H1 (cell line): ENCODE measurements at regions not wholly inside any gene's neighbourhood (a gene's known extent, or its start where the extent isn't known, plus 50 kb on each side); places are given as distances from the start of the nearest gene placed in this dataset.

Experiments
- CTCF ChIA-PET: fragments of 300-600 bp; sonication (Branson Sonifier 250); formaldehyde crosslinking; loops from one replicate; lab custom pipeline; 2021; ENCODE audit not compliant: partially characterized antibody; lab: Charles Lee
- POLR2A ChIA-PET: fragments of 300-600 bp; sonication (Branson Sonifier 250); formaldehyde crosslinking; loops from one replicate; lab custom pipeline; 2021; ENCODE audit warnings: inconsistent platforms; ENCODE audit not compliant: partially characterized antibody; lab: Charles Lee
- DNase-seq, 2 experiments: peaks; one replicate each; pipeline versions ENCODE4 v3.0.0 to v3.0.0-alpha.2; 2010 to 2022; ENCODE audit warnings: low spot score in 2 of 2, low read depth in 1 of 2, mixed read lengths in 1 of 2
- FAIRE-seq: peaks from 2 replicates; lab custom pipeline; 2011; peaks lifted over from hg19 to GRCh38; lab: Jason Lieb, UNC
- H2AFZ ChIP-seq: 2 replicates; pipeline ENCODE4 v1.8.1; 2012; ENCODE audit warnings: low read length, inconsistent platforms
- H2AK5ac ChIP-seq: 2 replicates; pipeline ENCODE4 v1.6.1; 2013; ENCODE audit warnings: low read depth, low read length
- H2BK120ac ChIP-seq: replicated peaks from 2 replicates; pipeline ENCODE3; 2013; ENCODE audit warnings: low read depth, low read length, inconsistent platforms
- H2BK12ac ChIP-seq: 2 replicates; pipeline ENCODE4 v1.6.1; 2013; ENCODE audit warnings: low read depth, low read length
- H2BK15ac ChIP-seq: 2 replicates; pipeline ENCODE4 v1.6.1; 2013; ENCODE audit warnings: low read length
- H2BK20ac ChIP-seq: 2 replicates; pipeline ENCODE4 v1.6.1; 2013; ENCODE audit warnings: low read length
- H2BK5ac ChIP-seq: 2 replicates; pipeline ENCODE4 v1.6.1; 2013; ENCODE audit warnings: low read depth, low read length
- H3K14ac ChIP-seq: 2 replicates; pipeline ENCODE4 v1.6.1; 2013; ENCODE audit warnings: inconsistent platforms; ENCODE audit not compliant: insufficient read length
- H3K18ac ChIP-seq: 2 replicates; pipeline ENCODE4 v1.6.1; 2013; ENCODE audit warnings: low read length; ENCODE audit errors: extremely low read depth
- H3K23ac ChIP-seq: 2 replicates; pipeline ENCODE4 v1.6.1; 2013; ENCODE audit warnings: inconsistent platforms; ENCODE audit not compliant: insufficient read length
- H3K23me2 ChIP-seq: 2 replicates; pipeline ENCODE4 v1.6.1; 2013; ENCODE audit warnings: low read depth, low read length
- H3K27ac ChIP-seq: 2 replicates; pipeline ENCODE4 v1.6.1; 2011; ENCODE audit warnings: low read depth, low read length, inconsistent platforms
- H3K27me3 ChIP-seq, 4 experiments: replicated peaks in 1 of 4; 1 replicate in 1 of 4; 2 replicates in 3 of 4; pipeline versions ENCODE4 v1.6.1 to v1.8.1; 2011 to 2013; ENCODE audit warnings: low read length in 3 of 4, mild to moderate bottlenecking in 3 of 4, inconsistent platforms in 2 of 4, mixed read lengths in 2 of 4, moderate library complexity in 1 of 4; ENCODE audit not compliant: control insufficient read depth in 3 of 4, insufficient read depth in 3 of 4; ENCODE audit errors: extremely low read depth in 1 of 4
- H3K36me3 ChIP-seq, 4 experiments: 2 replicates each; pipeline versions ENCODE4 v1.6.1 to v1.8.1; 2011 to 2013; ENCODE audit warnings: mild to moderate bottlenecking in 4 of 4, low read length in 3 of 4, moderate library complexity in 2 of 4, control low read depth in 1 of 4, inconsistent platforms in 1 of 4; ENCODE audit not compliant: insufficient read depth in 4 of 4, control insufficient read depth in 2 of 4
- H3K4ac ChIP-seq: replicated peaks from 2 replicates; pipeline ENCODE3; 2013; ENCODE audit warnings: low read length, low read depth, mixed read lengths, inconsistent platforms; ENCODE audit not compliant: insufficient read length
- H3K4me1 ChIP-seq, 4 experiments: replicated peaks in 1 of 4; 1 replicate in 1 of 4; 2 replicates in 3 of 4; pipeline versions ENCODE4 v1.6.1 to v1.8.1; 2011 to 2013; ENCODE audit warnings: low read length in 3 of 4, inconsistent platforms in 2 of 4, mixed read lengths in 1 of 4; ENCODE audit not compliant: insufficient read depth in 4 of 4, control insufficient read depth in 3 of 4
- H3K4me2 ChIP-seq, 2 experiments: 2 replicates each; pipeline versions ENCODE4 v1.6.1 to v1.8.1; 2011 to 2013; ENCODE audit warnings: low read depth in 2 of 2, low read length in 2 of 2, control low read depth in 1 of 2, inconsistent platforms in 1 of 2, mild to moderate bottlenecking in 1 of 2; ENCODE audit not compliant: insufficient read depth in 1 of 2
- H3K4me3 ChIP-seq, 4 experiments: fragments of 200-600, 300-600 bp in 1 of 4; sonication (generic), shearing (Covaris generic), sonication (Bioruptor Twin) in 1 of 4; 2 replicates each; pipeline versions ENCODE4 v1.5.1 to v1.8.1; 2011 to 2016; ENCODE audit warnings: low read length in 4 of 4, low read depth in 3 of 4, control low read depth in 2 of 4, inconsistent platforms in 2 of 4, mild to moderate bottlenecking in 2 of 4, mixed read lengths in 1 of 4, moderate library complexity in 1 of 4; ENCODE audit not compliant: insufficient read depth in 2 of 4; ENCODE audit errors: extremely low read depth in 1 of 4
- H3K56ac ChIP-seq: replicated peaks from 2 replicates; pipeline ENCODE3; 2013; ENCODE audit warnings: low read depth, mild to moderate bottlenecking, mixed read lengths, low read length, inconsistent platforms; ENCODE audit not compliant: insufficient read length
- H3K79me1 ChIP-seq: 2 replicates; pipeline ENCODE4 v1.6.1; 2013; ENCODE audit warnings: low read depth, low read length, control low read depth
- H3K79me2 ChIP-seq, 2 experiments: 2 replicates each; pipeline versions ENCODE4 v1.6.1 to v1.8.1; 2012 to 2013; ENCODE audit warnings: low read length in 2 of 2, mild to moderate bottlenecking in 2 of 2, inconsistent platforms in 1 of 2; ENCODE audit not compliant: insufficient read depth in 2 of 2, control insufficient read depth in 1 of 2
- H3K9ac ChIP-seq, 4 experiments: replicated peaks in 1 of 4; 1 replicate in 1 of 4; 2 replicates in 3 of 4; pipeline versions ENCODE4 v1.6.1 to v1.8.1; 2011 to 2013; ENCODE audit warnings: low read depth in 3 of 4, low read length in 3 of 4, control low read depth in 2 of 4, mild to moderate bottlenecking in 2 of 4, moderate library complexity in 2 of 4, inconsistent platforms in 1 of 4; ENCODE audit errors: extremely low read depth in 1 of 4
- H3K9me3 ChIP-seq, 2 experiments: 2 replicates each; pipeline versions ENCODE4 v1.6.1 to v1.8.1; 2012 to 2013; ENCODE audit warnings: mild to moderate bottlenecking in 2 of 2, moderate library complexity in 2 of 2, control low read depth in 1 of 2, inconsistent platforms in 1 of 2, low read depth in 1 of 2, low read length in 1 of 2, mixed read lengths in 1 of 2; ENCODE audit not compliant: insufficient read depth in 2 of 2
- H4K20me1 ChIP-seq, 2 experiments: replicated peaks in 1 of 2; 2 replicates each; pipeline versions ENCODE3 to v1.8.1; 2011 to 2013; ENCODE audit warnings: inconsistent platforms in 2 of 2, low read length in 2 of 2, mild to moderate bottlenecking in 1 of 2; ENCODE audit not compliant: insufficient read depth in 2 of 2, control insufficient read depth in 1 of 2
- H4K5ac ChIP-seq: 2 replicates; pipeline ENCODE4 v1.6.1; 2013; ENCODE audit warnings: low read length, low read depth, mixed read lengths, inconsistent platforms; ENCODE audit not compliant: insufficient read length
- H4K8ac ChIP-seq: 2 replicates; pipeline ENCODE4 v1.8.0; 2013; ENCODE audit warnings: mild to moderate bottlenecking, moderate library complexity, low read length, inconsistent platforms; ENCODE audit not compliant: insufficient read depth; ENCODE audit errors: extremely low read depth
- H4K91ac ChIP-seq: replicated peaks from 2 replicates; pipeline ENCODE3; 2013; ENCODE audit warnings: low read length, mixed read lengths, inconsistent platforms; ENCODE audit not compliant: insufficient read length
- ATF3 ChIP-seq: IDR thresholded peaks from 2 replicates; pipeline ENCODE4 v1.6.1; 2011; ENCODE audit warnings: low read depth, mild to moderate bottlenecking, low read length; ENCODE audit not compliant: insufficient read depth
- BACH1 ChIP-seq: IDR thresholded peaks from 2 replicates; pipeline ENCODE4 v1.6.1; 2012; ENCODE audit warnings: low read length, improper control_type of control experiment
- BCL11A ChIP-seq, 2 experiments: IDR thresholded peaks; one replicate each; pipeline ENCODE4 v1.6.1; 2011; ENCODE audit warnings: low read depth in 2 of 2, low read length in 2 of 2, mild to moderate bottlenecking in 2 of 2
- E2F6 ChIP-seq: IDR thresholded peaks from 2 replicates; pipeline ENCODE4 v1.6.1; 2012; ENCODE audit warnings: inconsistent platforms
- EGR1 ChIP-seq: IDR thresholded peaks from 2 replicates; pipeline ENCODE4 v1.6.1; 2011; ENCODE audit warnings: low read depth, low read length, borderline replicate concordance
- EZH2 ChIP-seq: fragments of 200-600 bp; sonication (generic); IDR thresholded peaks from 2 replicates; pipeline ENCODE4 v1.7.1; 2012; ENCODE audit warnings: low read depth, mild to moderate bottlenecking, moderate library complexity, low read length, inconsistent platforms; ENCODE audit not compliant: severe bottlenecking
- HDAC2 ChIP-seq, 2 experiments: fragments of 300-600 bp in 1 of 2; sonication (generic) in 1 of 2; IDR thresholded peaks; 2 replicates each; pipeline ENCODE4 v1.6.1; 2011 to 2012; ENCODE audit warnings: low read depth in 2 of 2, low read length in 2 of 2, mild to moderate bottlenecking in 2 of 2, moderate library complexity in 2 of 2, borderline replicate concordance in 1 of 2, inconsistent platforms in 1 of 2
- POLR2AphosphoS5 ChIP-seq: IDR thresholded peaks from 2 replicates; pipeline ENCODE4 v1.6.1; 2011; ENCODE audit warnings: low read depth, low read length
- RXRA ChIP-seq: IDR thresholded peaks from 2 replicates; pipeline ENCODE4 v1.6.1; 2011; ENCODE audit warnings: low read depth, mild to moderate bottlenecking, low read length, moderate library complexity; ENCODE audit not compliant: insufficient read depth
- SRF ChIP-seq: IDR thresholded peaks from 2 replicates; pipeline ENCODE4 v1.6.1; 2011; ENCODE audit warnings: mild to moderate bottlenecking, low read depth, low read length, moderate library complexity
- SUZ12 ChIP-seq: fragments of 200-600 bp; sonication (generic); IDR thresholded peaks from 2 replicates; pipeline ENCODE4 v1.6.1; 2012; ENCODE audit warnings: mild to moderate bottlenecking, inconsistent platforms, low read length, moderate library complexity, mixed read lengths
- TAF7 ChIP-seq: optimal IDR thresholded peaks from 2 replicates; pipeline ENCODE3; 2011; ENCODE audit warnings: low read depth, mild to moderate bottlenecking, inconsistent platforms, low read length, moderate library complexity, borderline replicate concordance
- USF2 ChIP-seq: IDR thresholded peaks from 2 replicates; pipeline ENCODE4 v1.6.1; 2011; ENCODE audit warnings: low read length, improper control_type of control experiment

GRCh38 chr5:166909040-166909439 is 1382.4 kb upstream of the WWC1 start:
- H3K9ac ChIP-seq = no peak overlapping the region; a peak in 1 of 7 replicates
- H2BK120ac ChIP-seq = no peak overlapping the region
- H3K56ac ChIP-seq = no peak overlapping the region
- H4K20me1 ChIP-seq = no peaks in the 10 kb centered on the region
- H3K27me3 ChIP-seq = no peaks in the 10 kb centered on the region
- H2BK15ac ChIP-seq = no peak overlapping the region
- no peak overlapping the region for H2BK20ac ChIP-seq
- no peaks in the 10 kb centered on the region for H3K79me2 ChIP-seq
- FAIRE-seq (no peak), DNase-seq (no peak)
- no peak overlapping the region for H4K8ac ChIP-seq
- H3K4me2 ChIP-seq = no peak overlapping the region
- no peak overlapping the region for H3K18ac ChIP-seq
- H3K4me3 ChIP-seq = no peak overlapping the region
- no peak overlapping the region for H3K14ac ChIP-seq
- H4K91ac ChIP-seq = no peak overlapping the region
- H2BK5ac ChIP-seq = no peak overlapping the region
- H3K36me3 ChIP-seq = no peaks in the 10 kb centered on the region
- ChIA-PET CTCF (no interaction called here), POLR2A (no interaction called here)
- no peaks in the 10 kb centered on the region for H3K9me3 ChIP-seq
- no peak overlapping the region for H2AFZ ChIP-seq
- H3K23ac ChIP-seq = no peak overlapping the region
- H3K27ac ChIP-seq = no peak overlapping the region
- no peak overlapping the region for H2BK12ac ChIP-seq
- no peak overlapping the region for H3K4ac ChIP-seq
- H3K79me1 ChIP-seq = no peaks in the 10 kb centered on the region
- H3K4me1 ChIP-seq = no peaks in the 10 kb centered on the region
- no peak overlapping the region for H4K5ac ChIP-seq
- H3K23me2 ChIP-seq = no peaks in the 10 kb centered on the region
- H2AK5ac ChIP-seq = no peak overlapping the region
- TF ChIP-seq BACH1 (no peak), EZH2 (no peak), BCL11A (IDR thresholded peaks at IDR 0.05; ENCODE audit: low read depth in 2 of 2, low read length in 2 of 2) (no peak), E2F6 (no peak), HDAC2 (IDR thresholded peaks at IDR 0.05; ENCODE audit: borderline replicate concordance in 1 of 2, low read depth in 2 of 2, low read length in 2 of 2) (no peak), POLR2AphosphoS5 (no peak), TAF7 (no peak), USF2 (no peak), SRF (no peak), EGR1 (no peak), RXRA (no peak), ATF3 (no peak), SUZ12 (no peak)
